ENCODE measurements at regions not wholly inside any gene's neighbourhood (a gene's known extent, or its start where the extent isn't known, plus 50 kb on each side); places are given as distances from the start of the nearest gene placed in this dataset.

DNA sequence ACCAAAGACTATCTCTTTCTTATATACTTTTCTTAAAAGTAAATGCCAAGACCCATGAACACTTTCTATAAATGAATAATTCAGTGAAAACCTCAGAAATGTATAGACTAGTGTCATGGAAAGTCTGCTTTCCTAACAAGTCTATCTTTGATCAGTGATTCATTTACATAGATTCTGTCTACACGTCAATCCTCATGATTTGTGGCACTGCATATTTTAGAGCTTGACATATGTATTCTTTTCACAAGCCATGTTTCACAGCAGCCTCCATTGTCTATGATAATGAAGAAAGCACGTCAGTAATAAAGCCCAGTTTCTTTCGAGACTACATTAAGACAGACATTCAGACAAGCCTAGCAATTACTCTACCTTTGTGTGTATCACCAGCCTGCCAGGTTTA, 486.6 kb downstream of the IRS1 start:
- H3K27ac ChIP-seq (ENCODE audit: insufficient read length, low read depth, low read length) = no peak overlapping the region
- H3K56ac ChIP-seq (ENCODE audit: insufficient read length, low read depth, low read length) = no peak overlapping the region
- H3K23me2 ChIP-seq (ENCODE audit: insufficient read length, low read depth, low read length, poor library complexity, severe bottlenecking) = no peaks in the 10 kb centered on the region
- Mint-ChIP-seq H3K9me3 (no peaks in the 10 kb centered on the region), H3K4me1 (peaks cover 0 to 2% of the 10 kb centered on the region in 2 experiments; a peak in 1 of 4 replicates), H3K4me3 (no peak overlapping the region), H3K27ac (no peak overlapping the region), H3K27me3 (ENCODE audit: low read depth) (no peaks in the 10 kb centered on the region), H3K36me3 (ENCODE audit: insufficient read depth in 1 of 3, low read depth in 3 of 3) (no peaks in the 10 kb centered on the region)
- no peaks in the 10 kb centered on the region for H4K20me1 ChIP-seq (ENCODE audit: control insufficient read depth, insufficient read depth, insufficient read length)
- no peak overlapping the region for H2BK12ac ChIP-seq (ENCODE audit: insufficient read length, low read depth, low read length)
- H2BK120ac ChIP-seq (ENCODE audit: low read depth, low read length, poor library complexity, severe bottlenecking) = no peak overlapping the region
- TF ChIP-seq, protein P1, sequence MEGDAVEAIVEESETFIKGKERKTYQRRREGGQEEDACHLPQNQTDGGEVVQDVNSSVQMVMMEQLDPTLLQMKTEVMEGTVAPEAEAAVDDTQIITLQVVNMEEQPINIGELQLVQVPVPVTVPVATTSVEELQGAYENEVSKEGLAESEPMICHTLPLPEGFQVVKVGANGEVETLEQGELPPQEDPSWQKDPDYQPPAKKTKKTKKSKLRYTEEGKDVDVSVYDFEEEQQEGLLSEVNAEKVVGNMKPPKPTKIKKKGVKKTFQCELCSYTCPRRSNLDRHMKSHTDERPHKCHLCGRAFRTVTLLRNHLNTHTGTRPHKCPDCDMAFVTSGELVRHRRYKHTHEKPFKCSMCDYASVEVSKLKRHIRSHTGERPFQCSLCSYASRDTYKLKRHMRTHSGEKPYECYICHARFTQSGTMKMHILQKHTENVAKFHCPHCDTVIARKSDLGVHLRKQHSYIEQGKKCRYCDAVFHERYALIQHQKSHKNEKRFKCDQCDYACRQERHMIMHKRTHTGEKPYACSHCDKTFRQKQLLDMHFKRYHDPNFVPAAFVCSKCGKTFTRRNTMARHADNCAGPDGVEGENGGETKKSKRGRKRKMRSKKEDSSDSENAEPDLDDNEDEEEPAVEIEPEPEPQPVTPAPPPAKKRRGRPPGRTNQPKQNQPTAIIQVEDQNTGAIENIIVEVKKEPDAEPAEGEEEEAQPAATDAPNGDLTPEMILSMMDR (conservative IDR thresholded peaks at IDR 0.05) = no peak
- no peak overlapping the region for H3K9ac ChIP-seq (ENCODE audit: extremely low read depth, insufficient read length, low read length)
- no peak overlapping the region for H3K14ac ChIP-seq (ENCODE audit: insufficient read depth, low read length)
- no peak overlapping the region for H4K91ac ChIP-seq (ENCODE audit: insufficient read length, low read depth, low read length)
- H3T11ph ChIP-seq (ENCODE audit: low read length) = no peak overlapping the region
- H3K79me1 ChIP-seq (ENCODE audit: insufficient read depth, low read depth, low read length, poor library complexity, severe bottlenecking) = no peaks in the 10 kb centered on the region
- H2AFZ ChIP-seq (ENCODE audit: low read length) = no peak overlapping the region
- no peak overlapping the region for H4K8ac ChIP-seq (replicated peaks; ENCODE audit: insufficient read length, low read depth, low read length)
- no peak overlapping the region for H3K18ac ChIP-seq (ENCODE audit: insufficient read length, low read depth, low read length)
- H2BK5ac ChIP-seq (ENCODE audit: insufficient read length, low read length) = no peak overlapping the region
- H3K4ac ChIP-seq (ENCODE audit: low read depth, low read length) = no peak overlapping the region
- no peaks in the 10 kb centered on the region for H3K9me3 ChIP-seq (ENCODE audit: control insufficient read depth, low read depth, low read length)
- no peak overlapping the region for H2AK5ac ChIP-seq (ENCODE audit: insufficient read length, low read length)
- no peak overlapping the region for H4K5ac ChIP-seq (ENCODE audit: insufficient read length, low read depth, low read length)
- WGBS (ENCODE audit: extremely low coverage, insufficient read length, low lambda C conversion rate) = no CpG with 5 or more reads among the region's 3 CpGs
- no peak overlapping the region for H2BK20ac ChIP-seq (ENCODE audit: low read depth, low read length, poor library complexity, severe bottlenecking)
- H3K79me2 ChIP-seq (ENCODE audit: insufficient read depth, low read length) = no peaks in the 10 kb centered on the region
- no peak overlapping the region for H2BK15ac ChIP-seq (ENCODE audit: low read depth, low read length)
- no peak overlapping the region for H3K4me2 ChIP-seq (ENCODE audit: insufficient read depth, insufficient read length, low read length)
- no peaks in the 10 kb centered on the region for H3K4me1 ChIP-seq (ENCODE audit: insufficient read depth, low read length)
- no peak overlapping the region for H3K23ac ChIP-seq (ENCODE audit: insufficient read length, low read depth, low read length)
- H3K27me3 ChIP-seq (ENCODE audit: insufficient read depth, low read length) = no peaks in the 10 kb centered on the region
- no peak for DNase-seq

Measured in H9 (cell line).